ENCODE measurements at regions not wholly inside any gene's neighbourhood (a gene's known extent, or its start where the extent isn't known, plus 50 kb on each side); places are given as distances from the start of the nearest gene placed in this dataset.

DNA sequence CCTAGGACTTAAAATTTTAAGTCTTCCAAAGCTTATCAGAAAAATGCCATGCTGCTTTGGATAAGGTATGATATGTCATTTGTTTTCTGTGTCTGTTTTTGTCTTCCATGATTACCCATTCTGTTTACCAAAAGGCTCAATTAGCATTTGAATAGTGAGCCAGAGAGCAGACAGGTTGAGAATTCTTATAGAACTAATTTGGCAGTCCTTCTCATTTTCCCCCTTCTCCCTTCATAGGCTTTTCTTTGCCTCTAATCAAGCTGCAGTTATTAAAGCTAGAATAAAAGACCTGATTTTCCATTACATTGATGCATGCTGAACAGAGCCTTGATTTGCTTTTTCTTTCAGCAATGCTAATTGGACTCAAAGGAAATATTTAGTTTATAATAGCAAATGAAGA lies 993.0 kb downstream of the MAT2B start:
- DNase-seq, result no peak
- intact Hi-C loops (cut with DNase I), result no loop called here
- no peaks in the 10 kb centered on the region for H3K27me3 ChIP-seq
- H3K36me3 ChIP-seq (replicated peaks in 1 of 2), result no peaks in the 10 kb centered on the region
- no peak overlapping the region for H3K4me3 ChIP-seq
- H3K9me3 ChIP-seq (replicated peaks in 1 of 3), result no peaks in the 10 kb centered on the region
- H3K27ac ChIP-seq, result no peak overlapping the region
- H3K4me1 ChIP-seq (replicated peaks in 1 of 2), result no peaks in the 10 kb centered on the region
- no peak for TF ChIP-seq CTCF (IDR thresholded peaks at IDR 0.05)
- no peak for TF ChIP-seq POLR2A (IDR thresholded peaks at IDR 0.05)

GRCh38 chr5:164500856-164501255 lies 995.4 kb downstream of the MAT2B start:
- intact Hi-C loops (cut with DNase I), result loop anchor here (5.0 to 10.0 kb wide), 5 partner anchors 479 to 936 kb away; no protein-coding TSS in a partner anchor
- Histone ChIP-seq H3K4me3 (no peak overlapping the region), H3K36me3 (replicated peaks in 1 of 2) (no peaks in the 10 kb centered on the region), H3K27ac (no peak overlapping the region), H3K27me3 (no peaks in the 10 kb centered on the region), H3K9me3 (replicated peaks in 1 of 3) (no peaks in the 10 kb centered on the region), H3K4me1 (replicated peaks in 1 of 2) (peaks cover 0 to 3% of the 10 kb centered on the region in 2 donors)
- WGBS, 4 donors, result 81 to 93% (median 86%) methylated on average over 5 of the region's 5 CpGs
- TF ChIP-seq CTCF (IDR thresholded peaks at IDR 0.05) (no peak), POLR2A (IDR thresholded peaks at IDR 0.05) (no peak)
- no peak for DNase-seq

- Histone ChIP-seq H3K4me1 (replicated peaks in 1 of 2) (peaks cover 0 to 3% of the 10 kb centered on the region in 2 donors), H3K36me3 (replicated peaks in 1 of 2) (no peaks in the 10 kb centered on the region)
Observed at GRCh38 chr5:164501344-164501743, 995.9 kb downstream of the MAT2B start.

DNA sequence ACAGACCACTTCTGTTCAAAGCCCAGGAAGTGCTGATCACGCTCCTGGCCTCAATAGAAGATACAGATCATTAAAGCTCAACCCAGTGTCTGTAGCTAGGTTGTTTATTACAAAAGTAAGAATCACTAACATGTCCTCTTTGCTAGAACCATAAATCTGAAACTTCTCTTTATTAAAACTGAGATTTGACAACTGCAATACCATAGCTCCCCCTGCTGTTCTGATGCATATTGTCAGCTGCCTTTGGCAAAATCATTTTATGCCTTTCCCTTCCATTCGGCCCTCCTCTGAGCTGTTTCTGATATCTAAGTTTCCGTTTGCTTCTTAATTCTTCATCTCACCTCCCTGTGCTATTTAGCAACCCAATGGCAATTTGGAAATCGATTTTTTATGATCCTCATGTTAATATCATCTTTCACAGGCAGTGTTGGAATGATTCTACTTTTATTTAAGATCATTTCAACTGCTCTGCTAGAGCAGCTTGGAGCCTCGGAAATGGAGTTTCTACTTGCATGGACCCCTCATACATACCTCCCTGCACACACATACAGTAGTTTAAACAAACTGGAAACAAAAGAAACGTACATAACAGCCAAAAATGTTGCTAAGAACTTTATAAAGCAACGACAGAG lies 998.8 kb downstream of the MAT2B start:
- Histone ChIP-seq H3K36me3 (replicated peaks in 1 of 2) (no peaks in the 10 kb centered on the region), H3K9me3 (replicated peaks in 1 of 3) (no peaks in the 10 kb centered on the region), H3K27ac (no peak overlapping the region), H3K4me1 (replicated peaks in 1 of 2) (peaks cover 0 to 3% of the 10 kb centered on the region in 2 donors), H3K4me3 (no peak overlapping the region), H3K27me3 (no peaks in the 10 kb centered on the region)
- WGBS, 4 donors, result 25 to 29% (median 28%) methylated on average over 7 of the region's 7 CpGs
- intact Hi-C loops (cut with DNase I), result loop anchor here (5.0 to 10.0 kb wide), 5 partner anchors 482 to 939 kb away; no protein-coding TSS in a partner anchor
- peak; percentile 70 to 88 (median 82) for TF ChIP-seq CTCF (IDR thresholded peaks at IDR 0.05)
- no peak for TF ChIP-seq POLR2A (IDR thresholded peaks at IDR 0.05)
- DNase-seq, result peak; percentile 13 to 68 (median 46)

More at GRCh38 chr5:164501344-164501743, 995.9 kb downstream of the MAT2B start:
- no peak overlapping the region for H3K27ac ChIP-seq
- no peaks in the 10 kb centered on the region for H3K9me3 ChIP-seq (replicated peaks in 1 of 3)
- no peak overlapping the region for H3K4me3 ChIP-seq
- 84 to 91% (median 86%) methylated on average over 3 of the region's 3 CpGs for WGBS, 4 donors
- intact Hi-C loops (cut with DNase I), result loop anchor here (5.0 to 10.0 kb wide), 5 partner anchors 479 to 937 kb away; no protein-coding TSS in a partner anchor
- no peak for TF ChIP-seq POLR2A (IDR thresholded peaks at IDR 0.05)
- no peak for TF ChIP-seq CTCF (IDR thresholded peaks at IDR 0.05)
- DNase-seq, result no peak
- H3K27me3 ChIP-seq, result no peaks in the 10 kb centered on the region
